GM21786 (cell line): ENCODE measurements at regions not wholly inside any gene's neighbourhood (a gene's known extent, or its start where the extent isn't known, plus 50 kb on each side); places are given as distances from the start of the nearest gene placed in this dataset.
"Not testable (repeated sequence)": the region's sequence is repeated elsewhere in the genome, so short reads cannot be mapped to it uniquely, and the experiment has no call there.

ENCODE experiments used
- ATAC-seq: cut with Tn5 transposase; IDR thresholded peaks from one replicate; pipeline ENCODE4 v1.9.1; 2021; ENCODE audit not compliant: unreplicated experiment

DNA sequence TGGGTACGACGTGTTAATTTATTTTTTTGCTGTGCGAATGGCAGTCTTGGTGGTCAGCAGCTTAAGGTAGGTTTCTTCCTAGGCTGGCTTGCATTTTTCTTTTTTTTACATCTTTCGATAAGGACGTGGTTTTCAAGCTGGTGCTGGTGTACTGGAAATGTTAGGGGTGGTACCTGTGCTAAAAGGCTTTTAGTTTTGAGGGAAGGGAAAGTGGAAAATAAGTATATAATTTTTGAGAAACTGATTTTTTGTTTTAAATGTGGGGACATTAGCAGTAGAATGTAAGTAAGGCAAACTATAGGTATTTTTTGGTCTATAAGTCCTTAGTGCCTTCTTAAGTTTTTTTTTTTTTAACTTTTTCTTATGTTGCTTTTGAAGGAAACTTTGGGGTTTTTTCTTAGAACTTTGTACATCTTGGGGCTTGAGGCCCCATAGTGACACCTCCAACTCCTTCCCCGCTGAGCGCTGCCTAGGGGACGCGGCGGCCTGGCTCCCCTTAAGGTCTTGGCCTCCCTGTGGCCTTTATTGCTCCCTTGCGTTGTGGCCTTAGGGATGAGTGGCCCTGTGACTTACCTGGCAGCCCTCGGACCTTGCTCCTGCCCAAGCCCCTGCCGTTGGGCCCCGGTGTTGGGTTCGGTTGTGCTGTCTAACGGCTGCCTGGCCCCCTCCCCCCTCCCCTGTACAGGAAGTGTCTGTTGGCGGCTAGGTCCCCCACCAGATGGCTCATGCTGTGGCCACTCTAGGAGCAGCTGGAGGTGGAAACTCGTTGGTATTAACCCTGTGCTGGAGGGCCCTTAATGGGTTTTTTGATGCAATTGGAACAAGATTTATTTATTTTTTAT lies 88.0 kb upstream of the RPRML start:
- ATAC-seq: peak; percentile 62

DNA sequence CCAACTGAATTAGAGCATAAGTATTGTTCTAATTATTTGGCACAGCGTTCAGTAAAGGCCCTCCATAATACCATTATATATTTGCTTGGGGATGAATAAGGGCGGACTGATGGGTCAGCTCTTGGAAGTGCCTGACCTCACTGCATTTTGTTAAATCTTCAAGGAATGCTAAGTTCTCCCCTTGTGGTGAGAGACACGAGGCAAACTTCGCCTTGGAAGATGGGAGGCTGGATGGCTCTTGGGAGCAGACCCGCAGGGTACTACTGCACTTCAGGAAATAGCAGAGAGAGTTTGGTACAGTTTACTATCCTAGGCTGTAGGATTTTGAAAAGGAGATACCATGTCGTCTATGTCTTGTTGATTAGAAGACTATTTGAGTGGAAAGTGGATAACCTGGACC lies 87.0 kb upstream of the RPRML start:
- ATAC-seq: no peak

DNA sequence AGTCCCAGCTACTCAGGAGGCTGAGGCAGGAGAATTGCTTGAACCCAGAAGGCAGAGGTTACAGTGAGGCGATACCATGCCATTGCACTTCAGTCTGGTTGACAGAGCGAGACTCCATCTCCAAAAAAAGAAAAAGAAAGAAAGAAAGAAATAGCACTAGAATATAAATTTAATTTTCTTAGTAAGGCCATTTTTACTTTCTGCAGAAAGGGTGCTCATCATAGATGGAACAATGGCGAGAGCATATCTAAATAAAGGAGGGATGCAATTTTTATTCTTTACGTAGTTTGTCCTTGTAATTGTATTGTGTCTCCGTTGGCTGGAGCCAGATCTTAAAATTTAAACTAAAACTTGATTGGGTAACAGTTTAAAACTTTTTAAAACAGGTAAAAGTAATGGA lies 85.6 kb upstream of the RPRML start:
- no peak for ATAC-seq

DNA sequence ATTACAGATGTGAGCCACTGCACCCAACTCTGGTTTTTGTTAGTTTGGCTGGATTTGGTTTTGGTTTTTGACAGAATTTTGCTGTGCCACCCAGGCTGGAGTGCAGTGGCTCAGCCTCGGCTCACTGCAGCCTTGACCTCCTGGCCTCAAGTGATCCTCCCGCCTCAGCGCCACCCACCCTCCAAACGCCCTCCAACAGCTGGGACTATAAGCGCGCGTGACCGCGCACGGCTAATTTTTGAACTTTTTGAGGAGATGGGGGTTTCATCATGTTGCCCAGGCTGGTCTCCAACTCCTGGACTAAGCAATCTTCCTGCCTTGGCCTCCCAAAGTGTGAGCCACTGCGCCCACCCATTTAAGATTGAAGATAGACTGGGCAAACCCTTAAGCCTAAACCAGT lies 84.4 kb upstream of the RPRML start:
- no peak for ATAC-seq

- not testable (repeated sequence) for ATAC-seq
These were observed 83.8 kb upstream of the RPRML start for GRCh38 chr17:47062851-47063250.

DNA sequence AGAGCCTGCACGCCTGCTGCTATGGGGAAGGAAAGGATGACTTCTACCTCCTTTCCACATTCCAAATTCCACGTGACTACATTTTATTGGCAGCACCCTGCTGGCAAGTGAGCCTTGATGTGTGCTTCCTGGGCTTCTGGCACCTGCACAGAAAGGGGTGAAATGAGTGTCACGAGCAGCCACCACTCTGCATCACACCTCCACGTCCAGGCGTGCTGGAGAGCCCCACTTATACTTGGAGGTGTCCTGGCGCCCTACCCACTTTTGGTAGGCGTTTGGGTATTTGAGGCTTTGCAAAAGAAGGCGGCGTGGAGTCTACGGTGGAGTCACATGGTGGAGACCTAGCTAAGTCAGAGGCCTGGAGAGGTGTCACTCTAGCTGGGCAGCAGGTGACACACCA lies 81.0 kb upstream of the RPRML start:
- ATAC-seq: not testable (repeated sequence)

DNA sequence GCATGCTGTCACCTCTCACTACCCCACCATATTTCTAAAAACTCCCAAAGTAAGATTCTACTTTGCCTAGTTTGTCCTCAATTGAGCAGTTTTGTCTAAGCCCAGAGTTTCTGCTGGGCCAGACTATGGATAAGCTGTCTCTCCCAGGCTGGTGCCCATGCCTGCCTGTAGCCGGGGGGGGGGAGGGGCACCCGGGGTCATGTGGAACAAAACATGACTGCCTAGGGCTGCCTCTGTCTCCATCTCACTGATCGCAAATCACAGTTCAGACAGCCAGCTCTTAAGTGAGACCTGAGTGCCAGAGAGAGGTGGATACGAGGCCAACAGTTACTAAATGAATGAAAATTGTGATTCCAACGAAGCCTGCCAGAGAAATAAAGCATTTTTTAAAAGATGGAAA lies 78.8 kb upstream of the RPRML start:
- no peak for ATAC-seq

DNA sequence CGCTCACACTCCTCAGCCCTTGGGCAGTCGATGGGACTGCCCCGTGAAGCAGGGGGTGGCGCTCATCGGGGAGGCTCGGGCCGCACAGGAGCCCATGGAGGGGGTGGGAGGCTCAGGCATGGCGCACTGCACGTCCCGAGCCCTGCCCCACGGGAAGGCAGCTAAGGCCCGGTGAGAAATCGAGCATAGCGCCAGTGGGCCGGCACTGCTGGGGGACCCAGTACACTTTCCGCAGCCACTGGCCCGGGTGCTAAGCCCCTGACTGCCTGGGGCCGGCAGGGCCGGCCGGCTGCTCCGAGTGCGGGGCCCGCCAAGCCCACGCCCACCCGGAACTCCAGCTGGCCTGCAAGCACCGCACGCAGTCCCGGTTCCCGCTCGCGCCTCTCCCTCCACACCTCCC lies 78.2 kb upstream of the RPRML start:
- not testable (repeated sequence) for ATAC-seq

DNA sequence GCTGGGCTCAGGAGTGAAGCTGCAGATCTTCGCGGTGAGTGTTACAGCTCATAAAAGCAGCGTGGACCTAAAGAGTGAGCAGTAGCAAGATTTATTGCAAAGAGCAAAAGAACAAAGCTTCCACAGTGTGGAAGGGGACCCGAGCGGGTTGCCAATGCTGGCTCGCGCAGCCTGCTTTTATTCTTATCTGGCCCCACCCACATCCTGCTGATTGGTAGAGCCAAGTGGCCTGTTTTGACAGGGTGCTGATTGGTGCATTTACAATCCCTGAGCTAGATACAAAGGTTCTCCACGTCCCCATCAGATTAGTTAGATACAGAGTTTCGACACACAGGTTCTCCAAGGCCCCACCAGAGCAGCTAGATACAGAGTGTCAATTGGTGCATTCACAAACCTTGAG lies 77.6 kb upstream of the RPRML start:
- not testable (repeated sequence) for ATAC-seq
